DMS153 (cell line): ENCODE measurements at regions not wholly inside any gene's neighbourhood (a gene's known extent, or its start where the extent isn't known, plus 50 kb on each side); places are given as distances from the start of the nearest gene placed in this dataset.

Experiments used
- DNase-seq: peaks from one replicate; lab custom pipeline; 2025; lab: John Stamatoyannopoulos, UW

- no peak for DNase-seq
These were observed 635.4 kb upstream of the ARGLU1 start for GRCh38 chr13:107203146-107203847.

- peak; percentile 44 for DNase-seq
These were observed 634.6 kb upstream of the ARGLU1 start for GRCh38 chr13:107202371-107203023.

GRCh38 chr13:107200491-107200890, 632.6 kb upstream of the ARGLU1 start:
- DNase-seq: no peak

- peak; percentile 94 for DNase-seq
These were observed 624.4 kb upstream of the ARGLU1 start for GRCh38 chr13:107192289-107192688.

- DNase-seq: no peak
These were observed 622.1 kb upstream of the ARGLU1 start for GRCh38 chr13:107190065-107190464.

GRCh38 chr13:107185889-107186288, 618.0 kb upstream of the ARGLU1 start:
- no peak for DNase-seq

- DNase-seq: no peak
These were observed 602.5 kb upstream of the ARGLU1 start for GRCh38 chr13:107170270-107170931.

- no peak for DNase-seq
These were observed 589.3 kb upstream of the ARGLU1 start for GRCh38 chr13:107157271-107157670.

- DNase-seq: no peak
These were observed 576.5 kb upstream of the ARGLU1 start for GRCh38 chr13:107144432-107144831.

- DNase-seq: no peak
These were observed 573.8 kb upstream of the ARGLU1 start for GRCh38 chr13:107141767-107142166.

GRCh38 chr13:107139006-107139405, 571.1 kb upstream of the ARGLU1 start:
- DNase-seq: no peak

GRCh38 chr13:107138486-107138885, 570.5 kb upstream of the ARGLU1 start:
- no peak for DNase-seq

GRCh38 chr13:107133950-107134349, 566.0 kb upstream of the ARGLU1 start:
- DNase-seq: no peak

- DNase-seq: no peak
These were observed 562.6 kb upstream of the ARGLU1 start for GRCh38 chr13:107130566-107130965.

GRCh38 chr13:107124730-107125129, 556.8 kb upstream of the ARGLU1 start:
- DNase-seq: no peak

- DNase-seq: no peak
These were observed 556.3 kb upstream of the ARGLU1 start for GRCh38 chr13:107124129-107124718.

- DNase-seq: no peak
These were observed 553.9 kb upstream of the ARGLU1 start for GRCh38 chr13:107121793-107122192.

GRCh38 chr13:107119989-107120881, 552.3 kb upstream of the ARGLU1 start:
- no peak for DNase-seq

GRCh38 chr13:107118506-107118905, 550.6 kb upstream of the ARGLU1 start:
- DNase-seq: no peak

- DNase-seq: no peak
These were observed 549.5 kb upstream of the ARGLU1 start for GRCh38 chr13:107117327-107118012.

- no peak for DNase-seq
These were observed 545.5 kb upstream of the ARGLU1 start for GRCh38 chr13:107113387-107113786.
